AG09319 (cell line): ENCODE measurements at regions not wholly inside any gene's neighbourhood (a gene's known extent, or its start where the extent isn't known, plus 50 kb on each side); places are given as distances from the start of the nearest gene placed in this dataset.

Source experiments
- DNase-seq: peaks from one replicate; pipeline ENCODE4 v3.0.0-alpha.2; 2010; ENCODE audit warnings: low read depth; ENCODE audit errors: extremely low read depth
- TF ChIP-seq, protein P1 (sequence below): IDR thresholded peaks from 2 replicates; pipeline ENCODE4 v1.5.1; 2011; ENCODE audit warnings: low read depth, mild to moderate bottlenecking, inconsistent platforms, low read length, moderate library complexity

DNA sequence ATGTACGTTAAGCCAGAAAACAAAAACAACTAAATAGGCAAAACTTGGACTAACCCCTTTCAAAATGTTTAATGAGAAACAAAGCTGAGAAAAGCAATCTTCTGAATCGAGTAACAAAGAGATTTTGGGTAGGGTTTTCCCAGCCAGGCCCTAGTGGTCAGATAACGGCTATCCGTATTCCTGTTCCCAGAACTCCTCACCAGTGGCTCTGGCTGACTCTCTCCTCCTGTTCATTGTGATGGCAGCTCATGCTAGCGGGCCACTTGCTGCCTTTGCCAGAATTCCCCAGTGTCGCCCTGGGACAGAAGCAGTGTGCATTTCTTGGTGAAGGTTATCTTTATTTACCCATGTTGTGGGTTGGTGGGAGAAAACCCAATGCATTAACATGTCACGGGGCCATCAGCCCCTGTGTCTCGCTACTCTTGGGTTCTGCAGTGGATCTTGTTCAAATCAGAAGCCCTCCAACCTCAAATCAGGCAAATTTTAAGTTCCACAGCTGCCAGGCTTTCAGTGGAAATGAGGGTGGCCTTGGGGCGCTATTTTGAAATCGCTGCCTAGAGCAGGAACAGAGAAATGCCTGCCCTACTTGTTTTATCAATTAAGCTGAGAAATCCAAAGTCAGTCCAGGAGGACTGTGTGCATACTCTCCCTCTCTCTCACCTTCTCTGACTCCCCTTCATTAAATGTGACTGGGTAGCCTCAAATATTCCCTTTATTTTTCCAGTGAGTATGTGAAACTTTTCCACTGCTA lies 164.5 kb upstream of the NPVF start:
- TF ChIP-seq, protein P1, sequence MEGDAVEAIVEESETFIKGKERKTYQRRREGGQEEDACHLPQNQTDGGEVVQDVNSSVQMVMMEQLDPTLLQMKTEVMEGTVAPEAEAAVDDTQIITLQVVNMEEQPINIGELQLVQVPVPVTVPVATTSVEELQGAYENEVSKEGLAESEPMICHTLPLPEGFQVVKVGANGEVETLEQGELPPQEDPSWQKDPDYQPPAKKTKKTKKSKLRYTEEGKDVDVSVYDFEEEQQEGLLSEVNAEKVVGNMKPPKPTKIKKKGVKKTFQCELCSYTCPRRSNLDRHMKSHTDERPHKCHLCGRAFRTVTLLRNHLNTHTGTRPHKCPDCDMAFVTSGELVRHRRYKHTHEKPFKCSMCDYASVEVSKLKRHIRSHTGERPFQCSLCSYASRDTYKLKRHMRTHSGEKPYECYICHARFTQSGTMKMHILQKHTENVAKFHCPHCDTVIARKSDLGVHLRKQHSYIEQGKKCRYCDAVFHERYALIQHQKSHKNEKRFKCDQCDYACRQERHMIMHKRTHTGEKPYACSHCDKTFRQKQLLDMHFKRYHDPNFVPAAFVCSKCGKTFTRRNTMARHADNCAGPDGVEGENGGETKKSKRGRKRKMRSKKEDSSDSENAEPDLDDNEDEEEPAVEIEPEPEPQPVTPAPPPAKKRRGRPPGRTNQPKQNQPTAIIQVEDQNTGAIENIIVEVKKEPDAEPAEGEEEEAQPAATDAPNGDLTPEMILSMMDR = no peak
- DNase-seq = no peak

GRCh38 chr7:25395976-25396375 lies 167.7 kb upstream of the NPVF start:
- DNase-seq = no peak
- TF ChIP-seq, protein P1 = no peak

- TF ChIP-seq, protein P1 = no peak
Measured at GRCh38 chr7:25396668-25397067, 168.4 kb upstream of the NPVF start.

GRCh38 chr7:25398418-25398817 lies 170.1 kb upstream of the NPVF start:
- no peak for DNase-seq

More at GRCh38 chr7:25396668-25397067, 168.4 kb upstream of the NPVF start:
- DNase-seq = no peak

DNA sequence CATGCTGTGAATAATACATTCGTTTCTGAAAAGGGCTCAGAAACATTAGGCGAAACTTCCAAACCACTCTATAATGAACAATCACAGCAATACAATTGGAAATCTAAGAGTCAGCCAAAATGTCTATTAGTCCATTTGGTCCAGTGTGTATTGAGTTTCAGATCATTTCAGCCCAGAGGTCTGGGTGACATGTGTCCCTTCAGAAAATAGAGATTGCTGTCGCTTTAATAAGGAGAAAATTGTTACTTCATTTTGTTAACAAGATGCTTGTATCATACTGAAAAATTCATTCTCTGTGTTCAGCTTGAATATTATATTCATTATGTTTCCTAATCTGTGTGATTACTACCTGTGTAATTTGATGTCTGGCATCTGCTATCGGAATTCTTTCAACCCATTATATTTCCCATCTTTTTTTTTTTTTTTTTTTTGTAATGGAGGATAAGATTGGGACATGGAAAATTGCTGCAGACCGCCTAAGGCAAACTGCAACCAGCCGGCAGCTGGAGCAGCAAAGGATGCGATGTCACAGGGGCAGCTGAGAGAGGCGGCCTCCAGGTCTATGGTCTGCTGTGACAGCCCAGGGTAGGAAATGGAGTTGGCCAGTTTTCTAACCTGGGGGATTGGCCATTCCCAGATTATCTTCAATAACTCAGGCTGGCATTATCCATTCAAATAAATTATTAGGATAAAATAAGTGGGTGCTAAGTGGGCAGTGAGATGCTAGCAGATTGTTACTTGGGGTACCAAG lies 170.9 kb upstream of the NPVF start:
- DNase-seq = no peak
- TF ChIP-seq, protein P1 = no peak

More at GRCh38 chr7:25398418-25398817, 170.1 kb upstream of the NPVF start:
- TF ChIP-seq, protein P1 = no peak

- no peak for DNase-seq
- TF ChIP-seq, protein P1 = no peak
Measured at GRCh38 chr7:25402532-25402931, 174.2 kb upstream of the NPVF start.

- TF ChIP-seq, protein P1 = no peak
- DNase-seq = no peak
Measured at GRCh38 chr7:25405736-25406135, 177.4 kb upstream of the NPVF start.
